Kidney (tissue), 13 donors: ENCODE measurements at regions not wholly inside any gene's neighbourhood (a gene's known extent, or its start where the extent isn't known, plus 50 kb on each side); places are given as distances from the start of the nearest gene placed in this dataset.

Experiments used
- DNase-seq, 5 donors: peaks; one replicate each; pipeline ENCODE4 v3.0.0-alpha.2; 2013 to 2020
- FAIRE-seq: peaks from 2 replicates; lab custom pipeline; 2012; peaks lifted over from hg19 to GRCh38; lab: Jason Lieb, UNC
- H3K27ac ChIP-seq, 2 donors: one replicate each; pipeline ENCODE4 v1.7.0; 2013; ENCODE audit warnings: low read depth in 2 of 2, low read length in 2 of 2, inconsistent platforms in 1 of 2
- H3K27me3 ChIP-seq: one replicate; pipeline ENCODE4 v1.7.1; 2013; ENCODE audit warnings: low read length, inconsistent platforms; ENCODE audit not compliant: control insufficient read depth, insufficient read depth
- H3K36me3 ChIP-seq, 3 donors: one replicate each; pipeline versions ENCODE4 v1.7.0 to v1.7.1; 2013; ENCODE audit warnings: low read length in 3 of 3, control low read depth in 1 of 3, inconsistent platforms in 1 of 3; ENCODE audit not compliant: insufficient read depth in 3 of 3, control insufficient read depth in 2 of 3
- H3K4me1 ChIP-seq, 3 donors: one replicate each; pipeline versions ENCODE4 v1.7.0 to v1.7.1; 2013; ENCODE audit warnings: low read length in 3 of 3, inconsistent platforms in 1 of 3, low read depth in 1 of 3; ENCODE audit not compliant: control insufficient read depth in 2 of 3, insufficient read depth in 2 of 3
- H3K4me3 ChIP-seq, 3 donors: one replicate each; pipeline versions ENCODE4 v1.7.0 to v1.8.1; 2013; ENCODE audit warnings: low read length in 3 of 3, control low read depth in 1 of 3, inconsistent platforms in 1 of 3
- H3K9ac ChIP-seq, 3 donors: one replicate each; pipeline versions ENCODE4 v1.7.0 to v1.7.1; 2013; ENCODE audit warnings: low read length in 3 of 3, control low read depth in 1 of 3, inconsistent platforms in 1 of 3
- H3K9me3 ChIP-seq, 3 donors: one replicate each; pipeline versions ENCODE4 v1.7.0 to v1.7.1; 2013; ENCODE audit warnings: low read length in 3 of 3, control low read depth in 1 of 3, inconsistent platforms in 1 of 3; ENCODE audit not compliant: control insufficient read depth in 2 of 3, insufficient read depth in 1 of 3
- CTCF ChIP-seq: IDR thresholded peaks from 3 replicates; pipeline ENCODE4 v1.5.1; 2012; ENCODE audit warnings: mild to moderate bottlenecking, moderate library complexity, borderline replicate concordance; ENCODE audit not compliant: insufficient read depth; ENCODE audit errors: extremely low read depth
- intact Hi-C: fragments of 100-400 bp; cut with DNase I; formaldehyde crosslinking; loops from one replicate; pipeline ENCODE4 v1.11.1; 2022
- donor health status: control.
- donor health status: control.
- donor health status: control.
- donor health status: control.
- donor health status: control.
- donor health status: DM: yes; HTN: yes; CAD: no.
- donor health status: Normal renal cell carcinoma (clear cell type).

DNA sequence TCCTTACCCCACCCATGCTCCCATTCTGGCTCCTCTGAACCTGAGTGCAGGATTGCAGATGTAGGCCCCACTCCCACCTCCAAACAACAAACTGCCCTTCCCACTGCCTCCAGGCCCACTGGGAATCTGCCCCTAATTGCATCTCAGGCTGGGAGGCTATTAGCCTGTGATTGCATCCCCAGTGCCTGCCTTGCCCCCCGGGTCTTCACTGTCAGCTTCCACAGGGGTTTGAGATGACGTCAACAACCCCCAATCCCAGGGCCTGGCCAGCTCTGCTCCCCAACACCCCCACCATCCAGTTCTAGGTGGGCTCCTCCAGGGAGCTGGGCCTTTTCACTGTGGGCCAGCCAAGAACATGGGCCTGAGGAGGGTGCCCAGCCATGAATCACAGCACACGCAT, 91.5 kb downstream of the PCDH1 start:
- no peak for FAIRE-seq
- DNase-seq, result no peak
- Histone ChIP-seq H3K9ac (no peak overlapping the region), H3K27me3 (no peaks in the 10 kb centered on the region), H3K9me3 (no peaks in the 10 kb centered on the region), H3K4me1 (peaks cover 0 to 5% (median 4%) of the 10 kb centered on the region in 3 donors), H3K4me3 (no peak overlapping the region), H3K36me3 (no peaks in the 10 kb centered on the region), H3K27ac (no peak overlapping the region)
- no peak for TF ChIP-seq CTCF
- intact Hi-C loops, result no loop called here

DNA sequence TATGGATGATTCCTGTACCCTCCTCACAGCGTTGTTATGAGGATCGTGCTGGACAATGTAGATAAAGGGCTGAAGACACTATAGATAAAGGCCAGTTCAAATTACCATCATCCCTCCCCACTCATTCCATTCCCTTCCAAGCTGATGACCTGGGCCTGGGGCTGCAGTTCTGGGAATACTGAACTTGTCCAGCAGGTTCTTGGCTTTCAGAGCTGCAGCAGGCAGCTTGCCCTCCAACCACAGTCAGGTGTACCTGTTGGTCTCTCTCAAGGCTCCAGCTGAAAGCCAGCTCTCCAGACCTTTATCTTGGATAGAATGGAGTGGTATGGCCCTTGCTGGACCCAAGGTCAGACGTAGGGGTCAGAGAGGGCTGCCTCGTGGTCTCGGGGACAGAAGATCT, 92.5 kb downstream of the PCDH1 start:
- no peaks in the 10 kb centered on the region for H3K9me3 ChIP-seq
- no peak for FAIRE-seq
- no peaks in the 10 kb centered on the region for H3K36me3 ChIP-seq
- TF ChIP-seq CTCF, result no peak
- peak in 4 of 5 donors; percentile 28 to 53 (median 40) for DNase-seq
- intact Hi-C loops, result no loop called here
- no peak overlapping the region for H3K9ac ChIP-seq
- H3K4me3 ChIP-seq, result no peak overlapping the region
- peaks cover 0 to 5% (median 4%) of the 10 kb centered on the region in 3 donors for H3K4me1 ChIP-seq
- H3K27ac ChIP-seq, result peak overlapping the region in 1 of 2 donors; percentile 29
- no peaks in the 10 kb centered on the region for H3K27me3 ChIP-seq

GRCh38 chr5:141785135-141785534, 93.1 kb downstream of the PCDH1 start:
- Histone ChIP-seq H3K27ac (no peak overlapping the region), H3K9ac (no peak overlapping the region), H3K9me3 (no peaks in the 10 kb centered on the region), H3K4me1 (peaks cover 0 to 5% (median 4%) of the 10 kb centered on the region in 3 donors), H3K4me3 (no peak overlapping the region), H3K27me3 (no peaks in the 10 kb centered on the region), H3K36me3 (no peaks in the 10 kb centered on the region)
- intact Hi-C loops, result no loop called here
- no peak for FAIRE-seq
- no peak for TF ChIP-seq CTCF
- peak in 1 of 5 donors; percentile 69 for DNase-seq

DNA sequence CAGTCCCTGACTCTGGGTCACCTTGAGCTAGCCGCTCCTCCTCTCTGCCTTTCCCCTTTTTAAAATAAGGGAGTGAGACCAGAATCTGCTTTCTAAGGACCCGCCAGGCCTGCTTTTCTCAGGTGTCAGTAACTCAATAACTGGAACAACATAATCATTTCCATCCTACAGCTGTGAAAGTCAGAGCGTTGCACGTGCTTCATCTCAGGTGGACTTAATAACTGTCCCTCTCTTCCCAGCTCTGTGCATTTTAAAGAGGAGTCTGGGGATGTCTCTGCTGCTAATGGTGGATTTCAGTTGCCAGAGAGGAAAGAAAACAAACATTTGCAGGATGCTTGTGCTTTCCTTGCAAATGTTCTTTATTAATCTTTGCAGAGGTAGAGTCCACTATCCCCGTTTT, 93.7 kb downstream of the PCDH1 start:
- intact Hi-C loops, result no loop called here
- FAIRE-seq, result no peak
- no peak for TF ChIP-seq CTCF

More for the DNA sequence above, 93.7 kb downstream of the PCDH1 start:
- Histone ChIP-seq H3K27me3 (no peaks in the 10 kb centered on the region), H3K27ac (no peak overlapping the region), H3K9me3 (no peaks in the 10 kb centered on the region), H3K4me3 (no peak overlapping the region), H3K36me3 (no peaks in the 10 kb centered on the region), H3K4me1 (peaks cover 0 to 5% (median 4%) of the 10 kb centered on the region in 3 donors), H3K9ac (no peak overlapping the region)
- peak in 2 of 5 donors; percentile 12 to 16 for DNase-seq
